Keratinocyte (primary cell): ENCODE measurements at regions not wholly inside any gene's neighbourhood (a gene's known extent, or its start where the extent isn't known, plus 50 kb on each side); places are given as distances from the start of the nearest gene placed in this dataset.

ENCODE experiments used
- DNase-seq: peaks from one replicate; pipeline ENCODE4 v3.0.0-alpha.2; 2011; ENCODE audit warnings: low read depth, missing footprints, low spot score
- FAIRE-seq: peaks from 2 replicates; lab custom pipeline; 2011; peaks lifted over from hg19 to GRCh38; lab: Jason Lieb, UNC
- H2AFZ ChIP-seq: 2 replicates; pipeline ENCODE4 v1.6.0; 2012; ENCODE audit warnings: low read length, control low read depth, inconsistent platforms; ENCODE audit not compliant: control insufficient read depth
- H3K27ac ChIP-seq: 2 replicates; pipeline ENCODE4 v1.5.1; 2011; ENCODE audit warnings: low read length; ENCODE audit not compliant: control insufficient read depth, insufficient read depth
- H3K27me3 ChIP-seq: 3 replicates; pipeline ENCODE4 v1.6.0; 2011; ENCODE audit warnings: low read length; ENCODE audit not compliant: control insufficient read depth, insufficient read depth; ENCODE audit errors: extremely low read depth
- H3K36me3 ChIP-seq, 2 experiments: 2 replicates in 1 of 2; 3 replicates in 1 of 2; pipeline ENCODE4 v1.5.1; 2011; ENCODE audit warnings: low read length in 2 of 2, mild to moderate bottlenecking in 1 of 2; ENCODE audit not compliant: control insufficient read depth in 2 of 2, insufficient read depth in 2 of 2; ENCODE audit errors: extremely low read depth in 1 of 2
- H3K4me1 ChIP-seq: 3 replicates; pipeline ENCODE4 v1.5.1; 2011; ENCODE audit warnings: low read length; ENCODE audit not compliant: control insufficient read depth, insufficient read depth; ENCODE audit errors: extremely low read depth
- H3K4me2 ChIP-seq: 3 replicates; pipeline ENCODE4 v1.6.0; 2011; ENCODE audit warnings: low read depth, low read length; ENCODE audit not compliant: control insufficient read depth, insufficient read depth; ENCODE audit errors: extremely low read depth
- H3K4me3 ChIP-seq, 3 experiments: fragments of 200-600 bp in 1 of 3; sonication (generic) in 1 of 3; 2 replicates in 2 of 3; 3 replicates in 1 of 3; pipeline ENCODE4 v1.5.1; 2011 to 2016; ENCODE audit warnings: low read length in 3 of 3, mild to moderate bottlenecking in 3 of 3, control low read depth in 2 of 3, inconsistent platforms in 1 of 3, low read depth in 1 of 3, mixed read lengths in 1 of 3, mixed run types in 1 of 3, moderate library complexity in 1 of 3; ENCODE audit not compliant: control insufficient read depth in 2 of 3, insufficient read depth in 2 of 3; ENCODE audit errors: extremely low read depth in 1 of 3
- H3K79me2 ChIP-seq: 2 replicates; pipeline ENCODE4 v1.6.0; 2012; ENCODE audit warnings: low read length; ENCODE audit not compliant: control insufficient read depth, insufficient read depth
- H3K9ac ChIP-seq: 3 replicates; pipeline ENCODE4 v1.6.0; 2011; ENCODE audit warnings: low read length; ENCODE audit not compliant: control insufficient read depth, insufficient read depth; ENCODE audit errors: extremely low read depth
- H3K9me1 ChIP-seq: 3 replicates; pipeline ENCODE4 v1.6.0; 2011; ENCODE audit warnings: low read length; ENCODE audit not compliant: control insufficient read depth, insufficient read depth; ENCODE audit errors: extremely low read depth
- H3K9me3 ChIP-seq: 2 replicates; pipeline ENCODE4 v1.5.1; 2012; ENCODE audit warnings: low read depth, low read length; ENCODE audit not compliant: control insufficient read depth
- H4K20me1 ChIP-seq: 3 replicates; pipeline ENCODE4 v1.6.0; 2011; ENCODE audit warnings: low read length; ENCODE audit not compliant: control insufficient read depth, insufficient read depth; ENCODE audit errors: extremely low read depth
- CTCF ChIP-seq, 3 experiments: IDR thresholded peaks in 1 of 3; conservative IDR thresholded peaks in 1 of 3; optimal IDR thresholded peaks in 1 of 3; 2 replicates in 2 of 3; 3 replicates in 1 of 3; pipeline versions ENCODE3 to v1.5.1; 2011; ENCODE audit warnings: low read length in 3 of 3, mild to moderate bottlenecking in 3 of 3, moderate library complexity in 2 of 3, control low read depth in 1 of 3, inconsistent platforms in 1 of 3; ENCODE audit not compliant: insufficient read depth in 2 of 3; ENCODE audit errors: extremely low read depth in 1 of 3
- EZH2 ChIP-seq: IDR thresholded peaks from one replicate; pipeline ENCODE4 v1.6.1; 2012; ENCODE audit warnings: inconsistent platforms, mild to moderate bottlenecking, low read length, moderate library complexity
- dilution Hi-C: fragments of 300-500 bp; cut with MboI; formaldehyde crosslinking; loops from one replicate; pipeline ENCODE4 v1.7.0; 2020; ENCODE audit warnings: low sequenced_read_pairs; ENCODE audit not compliant: extremely low pct_ligation_motif_present

GRCh38 chr18:39058386-39059000 lies 1492.9 kb upstream of the CELF4 start:
- dilution Hi-C loops: no loop called here
- H3K36me3 ChIP-seq: no peaks in the 10 kb centered on the region
- no peaks in the 10 kb centered on the region for H3K27me3 ChIP-seq
- TF ChIP-seq CTCF (optimal IDR thresholded peaks at IDR 0.05 in 1 of 3, IDR thresholded peaks at IDR 0.05 in 1 of 3, conservative IDR thresholded peaks at IDR 0.05 in 1 of 3; ENCODE audit: extremely low read depth in 1 of 3, insufficient read depth in 2 of 3, low read length in 3 of 3) (no peak), EZH2 (no peak)
- no peak overlapping the region for H3K27ac ChIP-seq
- no peak overlapping the region for H3K4me2 ChIP-seq
- no peaks in the 10 kb centered on the region for H3K79me2 ChIP-seq
- no peaks in the 10 kb centered on the region for H3K9me1 ChIP-seq
- no peak overlapping the region for H3K9ac ChIP-seq
- peaks cover 14% of the 10 kb centered on the region for H3K4me1 ChIP-seq
- no peak overlapping the region for H3K4me3 ChIP-seq
- FAIRE-seq: peak; percentile 20
- no peaks in the 10 kb centered on the region for H3K9me3 ChIP-seq
- DNase-seq: no peak
- H2AFZ ChIP-seq: no peak overlapping the region
- H4K20me1 ChIP-seq: no peaks in the 10 kb centered on the region

GRCh38 chr18:39057423-39058064 lies 1491.9 kb upstream of the CELF4 start:
- H3K4me2 ChIP-seq: peak overlapping the region; percentile 41

More at GRCh38 chr18:39057423-39058064, 1491.9 kb upstream of the CELF4 start:
- TF ChIP-seq CTCF (optimal IDR thresholded peaks at IDR 0.05 in 1 of 3, IDR thresholded peaks at IDR 0.05 in 1 of 3, conservative IDR thresholded peaks at IDR 0.05 in 1 of 3; ENCODE audit: extremely low read depth in 1 of 3, insufficient read depth in 2 of 3, low read length in 3 of 3): no peak
- no peak for TF ChIP-seq EZH2
- H3K9me3 ChIP-seq: no peaks in the 10 kb centered on the region
- no peaks in the 10 kb centered on the region for H4K20me1 ChIP-seq
- no peaks in the 10 kb centered on the region for H3K79me2 ChIP-seq
- H3K27me3 ChIP-seq: no peaks in the 10 kb centered on the region
- FAIRE-seq: peak; percentile 5
- peak; percentile 9 for DNase-seq
- H3K9me1 ChIP-seq: no peaks in the 10 kb centered on the region
- H2AFZ ChIP-seq: no peak overlapping the region
- no peak overlapping the region for H3K27ac ChIP-seq
- peaks cover 14% of the 10 kb centered on the region for H3K4me1 ChIP-seq
- H3K9ac ChIP-seq: no peak overlapping the region
- no peak overlapping the region for H3K4me3 ChIP-seq
- dilution Hi-C loops: no loop called here
- no peaks in the 10 kb centered on the region for H3K36me3 ChIP-seq
